Hepatocyte (in vitro differentiated cells): ENCODE measurements at regions not wholly inside any gene's neighbourhood (a gene's known extent, or its start where the extent isn't known, plus 50 kb on each side); places are given as distances from the start of the nearest gene placed in this dataset.

Experiments used
- DNase-seq: peaks from one replicate; pipeline ENCODE4 v3.0.0-alpha.2; 2016; ENCODE audit warnings: low spot score
- H2AFZ ChIP-seq: fragments of 200-600 bp; sonication (generic); 2 replicates; pipeline ENCODE4 v1.6.0; 2016; ENCODE audit warnings: antibody characterized with exemption, mild to moderate bottlenecking
- H3K27ac ChIP-seq: fragments of 200-600 bp; sonication (generic); 2 replicates; pipeline ENCODE4 v1.5.1; 2016; ENCODE audit warnings: mild to moderate bottlenecking
- H3K27me3 ChIP-seq: fragments of 200-600 bp; sonication (generic); 2 replicates; pipeline ENCODE4 v1.6.1; 2016
- H3K36me3 ChIP-seq: fragments of 200-600 bp; sonication (generic); replicated peaks from 2 replicates; pipeline ENCODE4 v1.5.1; 2016; ENCODE audit warnings: low read depth; ENCODE audit not compliant: insufficient read depth
- H3K4me1 ChIP-seq: fragments of 200-600 bp; sonication (generic); 2 replicates; pipeline ENCODE4 v1.5.1; 2016; ENCODE audit warnings: mild to moderate bottlenecking, moderate library complexity; ENCODE audit not compliant: insufficient read depth
- H3K4me2 ChIP-seq: fragments of 200-600 bp; sonication (generic); 2 replicates; pipeline ENCODE4 v1.6.0; 2016
- H3K4me3 ChIP-seq: fragments of 200-600 bp; sonication (generic); 2 replicates; pipeline ENCODE4 v1.5.1; 2016; ENCODE audit warnings: mild to moderate bottlenecking
- H3K79me2 ChIP-seq: fragments of 200-600 bp; sonication (generic); 2 replicates; pipeline ENCODE4 v1.6.0; 2017; ENCODE audit warnings: mild to moderate bottlenecking
- H3K9me2 ChIP-seq: fragments of 200-600 bp; sonication (generic); replicated peaks from 2 replicates; pipeline ENCODE4 v1.6.0; 2017; ENCODE audit warnings: mild to moderate bottlenecking; ENCODE audit not compliant: insufficient read depth
- H3K9me3 ChIP-seq: fragments of 200-600 bp; sonication (generic); 2 replicates; pipeline ENCODE4 v1.5.1; 2016; ENCODE audit warnings: low read depth, mild to moderate bottlenecking
- H4K20me1 ChIP-seq: fragments of 200-600 bp; sonication (generic); 2 replicates; pipeline ENCODE4 v1.6.0; 2016; ENCODE audit warnings: mild to moderate bottlenecking; ENCODE audit not compliant: insufficient read depth, poor library complexity, severe bottlenecking
- CTCF ChIP-seq: fragments of 200-600 bp; sonication (generic); IDR thresholded peaks from 2 replicates; pipeline ENCODE4 v1.5.1; 2016; ENCODE audit warnings: antibody characterized with exemption, mild to moderate bottlenecking; ENCODE audit not compliant: poor library complexity
- EZH2 ChIP-seq: fragments of 200-600 bp; sonication (generic); IDR thresholded peaks from 2 replicates; pipeline ENCODE4 v1.6.1; 2016; ENCODE audit warnings: antibody characterized with exemption, mild to moderate bottlenecking, borderline replicate concordance
- EZH2phosphoT487 ChIP-seq: fragments of 200-600 bp; sonication (generic); IDR thresholded peaks from one replicate; pipeline ENCODE4 v1.6.1; 2018; ENCODE audit warnings: antibody characterized with exemption, mild to moderate bottlenecking, low read depth, moderate library complexity; ENCODE audit not compliant: unreplicated experiment, severe bottlenecking
- WGBS: methylation state at CpG from one replicate; pipeline ENCODE4 v1.1.6; 2016; ENCODE audit warnings: low lambda C conversion rate; ENCODE audit errors: missing lambda C conversion rate; 5-methylcytosine and 5-hydroxymethylcytosine counted together

- H3K9me3 ChIP-seq, result no peaks in the 10 kb centered on the region
- H2AFZ ChIP-seq, result no peak overlapping the region
- no peaks in the 10 kb centered on the region for H4K20me1 ChIP-seq
- no peak overlapping the region for H3K4me2 ChIP-seq
- H3K36me3 ChIP-seq, result no peaks in the 10 kb centered on the region
- H3K9me2 ChIP-seq, result no peaks in the 10 kb centered on the region
- TF ChIP-seq EZH2phosphoT487 (no peak), CTCF (no peak)
- no peak for DNase-seq
- H3K79me2 ChIP-seq, result no peaks in the 10 kb centered on the region
- WGBS, result 86% methylated on average over 3 of the region's 3 CpGs
- H3K4me3 ChIP-seq, result no peak overlapping the region
- no peaks in the 10 kb centered on the region for H3K27me3 ChIP-seq
- no peak overlapping the region for H3K27ac ChIP-seq
- H3K4me1 ChIP-seq, result no peaks in the 10 kb centered on the region
Measured at GRCh38 chr14:25488961-25489360, 439.0 kb upstream of the STXBP6 start.

- Histone ChIP-seq H3K79me2 (no peaks in the 10 kb centered on the region), H2AFZ (no peak overlapping the region), H3K9me2 (no peaks in the 10 kb centered on the region), H3K4me3 (no peak overlapping the region), H3K4me2 (no peak overlapping the region), H3K27ac (no peak overlapping the region), H4K20me1 (no peaks in the 10 kb centered on the region), H3K27me3 (no peaks in the 10 kb centered on the region), H3K4me1 (no peaks in the 10 kb centered on the region), H3K36me3 (no peaks in the 10 kb centered on the region), H3K9me3 (no peaks in the 10 kb centered on the region)
- 42% methylated on average over 1 of the region's 1 CpG for WGBS
- no peak for DNase-seq
- TF ChIP-seq EZH2, result no peak
- no peak for TF ChIP-seq EZH2phosphoT487
- no peak for TF ChIP-seq CTCF
Measured at GRCh38 chr14:25485381-25485780, 435.4 kb upstream of the STXBP6 start.

- H2AFZ ChIP-seq, result no peak overlapping the region
- H3K9me3 ChIP-seq, result no peaks in the 10 kb centered on the region
- H4K20me1 ChIP-seq, result no peaks in the 10 kb centered on the region
- no peaks in the 10 kb centered on the region for H3K79me2 ChIP-seq
- no peak overlapping the region for H3K4me2 ChIP-seq
- no peaks in the 10 kb centered on the region for H3K4me1 ChIP-seq
- TF ChIP-seq CTCF (no peak), EZH2phosphoT487 (no peak), EZH2 (no peak)
- no peak for DNase-seq
- H3K36me3 ChIP-seq, result no peaks in the 10 kb centered on the region
- no peaks in the 10 kb centered on the region for H3K27me3 ChIP-seq
- no peaks in the 10 kb centered on the region for H3K9me2 ChIP-seq
- WGBS, result 52% methylated on average over 1 of the region's 1 CpG
- no peak overlapping the region for H3K27ac ChIP-seq
- no peak overlapping the region for H3K4me3 ChIP-seq
Measured at GRCh38 chr14:25484906-25485305, 435.0 kb upstream of the STXBP6 start.

- no peaks in the 10 kb centered on the region for H4K20me1 ChIP-seq
- DNase-seq, result no peak
- WGBS, result 74% methylated on average over 1 of the region's 1 CpG
- H3K27ac ChIP-seq, result no peak overlapping the region
- no peaks in the 10 kb centered on the region for H3K27me3 ChIP-seq
- no peak overlapping the region for H3K4me2 ChIP-seq
- no peaks in the 10 kb centered on the region for H3K9me2 ChIP-seq
- no peaks in the 10 kb centered on the region for H3K9me3 ChIP-seq
- H2AFZ ChIP-seq, result no peak overlapping the region
- TF ChIP-seq CTCF (peak; percentile 25), EZH2 (no peak)
- H3K4me1 ChIP-seq, result no peaks in the 10 kb centered on the region
- H3K79me2 ChIP-seq, result no peaks in the 10 kb centered on the region
- no peaks in the 10 kb centered on the region for H3K36me3 ChIP-seq
- no peak overlapping the region for H3K4me3 ChIP-seq
Measured at GRCh38 chr14:25484235-25484634, 434.3 kb upstream of the STXBP6 start.
